Dendritic cell treated with granulocyte-macrophage colony-stimulating factor and Interleukin-4, amounts not matched to agents 40 ng/mL and 50 ng/mL, for 4 days (primary cell): ENCODE measurements at regions not wholly inside any gene's neighbourhood (a gene's known extent, or its start where the extent isn't known, plus 50 kb on each side); places are given as distances from the start of the nearest gene placed in this dataset.

ENCODE experiments used
- H3K27ac Mint-ChIP-seq: one replicate; pipeline ENCODE4 v1.8.0; 2022; ENCODE audit warnings: mild to moderate bottlenecking, mixed read lengths
- H3K27me3 Mint-ChIP-seq: one replicate; pipeline ENCODE4 v1.8.0; 2022; ENCODE audit warnings: mild to moderate bottlenecking, mixed read lengths
- H3K36me3 Mint-ChIP-seq: one replicate; pipeline ENCODE4 v1.8.0; 2022; ENCODE audit warnings: low read depth, mixed read lengths
- H3K4me1 Mint-ChIP-seq: one replicate; pipeline ENCODE4 v1.8.0; 2022; ENCODE audit warnings: low read depth, mixed read lengths
- H3K4me3 Mint-ChIP-seq: one replicate; pipeline ENCODE4 v1.8.0; 2022; ENCODE audit warnings: mild to moderate bottlenecking, moderate library complexity, mixed read lengths
- H3K9me3 Mint-ChIP-seq: one replicate; pipeline ENCODE4 v1.8.0; 2022; ENCODE audit warnings: mixed read lengths
- intact Hi-C: fragments of 100-400 bp; cut with micrococcal nuclease; formaldehyde crosslinking; loops from one replicate; pipeline ENCODE4 v1.15.0; 2022

DNA sequence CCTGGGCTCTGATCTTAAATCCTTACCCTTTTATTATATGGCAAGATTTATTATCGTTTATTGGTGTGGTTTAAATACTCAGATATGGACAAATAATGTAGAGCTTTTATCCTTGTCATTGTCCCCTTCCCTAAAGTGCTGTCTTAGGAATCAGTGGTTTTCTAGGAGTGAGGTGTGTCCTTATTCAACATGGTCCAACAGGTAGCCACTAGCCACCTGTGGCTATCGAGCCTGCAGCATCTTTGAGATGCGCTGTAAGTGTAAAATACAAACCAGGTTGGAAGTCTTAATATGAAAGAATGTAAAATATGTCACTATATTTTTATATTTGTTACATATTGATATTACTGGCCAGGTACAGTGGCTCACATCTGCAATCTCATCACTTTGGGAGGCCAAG, 82.4 kb upstream of the BASP1 start:
- no peak overlapping the region for H3K27ac Mint-ChIP-seq
- H3K36me3 Mint-ChIP-seq = no peaks in the 10 kb centered on the region
- intact Hi-C loops = no loop called here
- no peak overlapping the region for H3K4me3 Mint-ChIP-seq
- no peaks in the 10 kb centered on the region for H3K9me3 Mint-ChIP-seq
- peaks cover 6% of the 10 kb centered on the region for H3K4me1 Mint-ChIP-seq
- peaks cover 13% of the 10 kb centered on the region for H3K27me3 Mint-ChIP-seq

DNA sequence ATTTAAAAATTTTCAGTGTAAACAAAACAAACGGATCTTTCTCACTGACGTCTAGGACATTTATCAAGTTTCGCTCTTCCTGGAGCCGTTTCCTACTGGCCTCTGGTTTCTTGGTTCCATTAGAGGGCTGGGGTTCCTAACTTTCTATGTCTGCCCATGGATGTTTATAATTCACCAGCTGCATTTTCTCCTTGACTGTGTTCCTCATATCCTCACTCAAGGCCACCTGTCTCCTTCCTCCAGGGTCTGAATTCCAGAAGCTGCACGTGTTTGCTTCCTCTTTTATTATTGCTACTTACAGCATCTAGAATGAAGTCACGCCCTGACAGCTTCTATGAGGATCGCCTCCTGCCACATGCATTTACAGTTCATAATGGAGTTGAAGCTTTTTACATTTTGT, 74.1 kb upstream of the BASP1 start:
- intact Hi-C loops = no loop called here
- peaks cover 2% of the 10 kb centered on the region for H3K27me3 Mint-ChIP-seq
- no peaks in the 10 kb centered on the region for H3K36me3 Mint-ChIP-seq
- H3K9me3 Mint-ChIP-seq = no peaks in the 10 kb centered on the region
- H3K27ac Mint-ChIP-seq = no peak overlapping the region
- H3K4me1 Mint-ChIP-seq = no peaks in the 10 kb centered on the region
- no peak overlapping the region for H3K4me3 Mint-ChIP-seq

DNA sequence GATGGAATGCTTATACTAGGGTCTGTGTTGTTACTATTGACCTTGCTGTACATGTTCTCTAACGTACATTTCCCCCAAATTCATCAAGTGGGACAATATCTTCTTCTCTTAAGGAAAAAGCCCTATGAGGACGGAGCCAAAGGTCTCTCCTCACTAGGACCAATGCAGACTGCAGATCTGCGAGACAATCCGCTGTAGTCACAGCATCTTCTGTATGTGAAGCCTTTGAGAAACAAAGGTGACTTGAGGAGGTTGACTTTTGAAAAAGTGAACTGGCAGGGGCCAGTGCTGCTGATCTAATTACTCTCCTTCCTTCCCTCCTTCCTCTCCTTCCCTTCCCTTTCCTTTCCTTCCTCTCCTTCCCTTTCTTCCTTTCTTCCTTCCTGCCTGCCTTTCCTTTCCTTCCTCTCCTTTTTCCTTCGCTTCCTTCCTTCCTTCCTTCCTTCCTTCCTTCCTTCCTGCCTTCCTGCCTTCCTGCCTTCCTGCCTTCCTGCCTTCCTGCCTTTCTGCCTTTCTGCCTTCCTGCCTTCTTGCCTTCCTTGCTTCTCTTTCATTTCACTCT, 71.1 kb upstream of the BASP1 start:
- no peak overlapping the region for H3K4me3 Mint-ChIP-seq
- H3K27me3 Mint-ChIP-seq = peaks cover 2% of the 10 kb centered on the region
- intact Hi-C loops = no loop called here
- no peaks in the 10 kb centered on the region for H3K36me3 Mint-ChIP-seq
- H3K27ac Mint-ChIP-seq = no peak overlapping the region
- H3K9me3 Mint-ChIP-seq = no peaks in the 10 kb centered on the region
- no peaks in the 10 kb centered on the region for H3K4me1 Mint-ChIP-seq

DNA sequence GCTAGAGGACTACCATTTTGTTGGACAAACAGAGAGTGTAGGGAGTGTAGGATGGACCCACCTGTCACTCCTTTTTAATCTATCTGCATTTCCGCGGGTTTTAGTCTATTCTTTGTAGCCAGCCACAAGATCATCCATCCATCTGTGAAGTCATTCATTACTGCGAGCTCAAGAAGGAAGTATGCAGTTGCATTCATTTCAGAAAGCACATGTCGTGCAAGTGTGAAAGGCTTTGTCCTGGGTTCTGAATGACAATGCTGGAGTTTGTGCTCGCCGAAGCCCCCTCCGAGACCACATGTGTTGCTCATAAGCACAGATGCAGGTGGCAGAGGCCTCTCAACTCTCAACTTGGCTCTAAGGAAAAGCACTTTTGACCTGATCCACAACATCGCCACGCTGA, 70.3 kb upstream of the BASP1 start:
- peaks cover 2% of the 10 kb centered on the region for H3K27me3 Mint-ChIP-seq
- intact Hi-C loops = no loop called here
- H3K4me1 Mint-ChIP-seq = no peaks in the 10 kb centered on the region
- H3K36me3 Mint-ChIP-seq = no peaks in the 10 kb centered on the region
- no peak overlapping the region for H3K4me3 Mint-ChIP-seq
- no peak overlapping the region for H3K27ac Mint-ChIP-seq
- H3K9me3 Mint-ChIP-seq = no peaks in the 10 kb centered on the region

DNA sequence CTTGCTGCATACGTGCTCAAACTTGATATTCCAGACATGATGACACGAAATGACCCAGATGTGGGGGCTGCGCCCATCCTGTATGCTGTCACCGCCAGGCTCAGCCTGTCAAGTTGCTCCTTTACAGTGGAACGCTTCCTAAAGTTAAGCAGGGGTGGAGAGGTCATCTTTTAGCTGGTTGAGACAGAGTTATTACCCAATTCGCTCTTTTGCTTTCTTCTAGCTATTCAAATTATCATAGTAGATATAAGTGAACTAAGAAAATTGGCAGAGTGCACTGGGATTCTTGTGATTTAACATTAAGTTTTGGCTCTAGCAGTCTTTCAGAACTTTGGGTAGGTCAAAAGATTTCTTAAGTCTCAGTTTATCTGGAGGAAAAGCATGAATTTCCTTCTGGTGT, 69.8 kb upstream of the BASP1 start:
- peaks cover 2% of the 10 kb centered on the region for H3K27me3 Mint-ChIP-seq
- no peaks in the 10 kb centered on the region for H3K9me3 Mint-ChIP-seq
- H3K4me3 Mint-ChIP-seq = no peak overlapping the region
- H3K36me3 Mint-ChIP-seq = no peaks in the 10 kb centered on the region
- no peak overlapping the region for H3K27ac Mint-ChIP-seq
- no peaks in the 10 kb centered on the region for H3K4me1 Mint-ChIP-seq
- intact Hi-C loops = no loop called here

DNA sequence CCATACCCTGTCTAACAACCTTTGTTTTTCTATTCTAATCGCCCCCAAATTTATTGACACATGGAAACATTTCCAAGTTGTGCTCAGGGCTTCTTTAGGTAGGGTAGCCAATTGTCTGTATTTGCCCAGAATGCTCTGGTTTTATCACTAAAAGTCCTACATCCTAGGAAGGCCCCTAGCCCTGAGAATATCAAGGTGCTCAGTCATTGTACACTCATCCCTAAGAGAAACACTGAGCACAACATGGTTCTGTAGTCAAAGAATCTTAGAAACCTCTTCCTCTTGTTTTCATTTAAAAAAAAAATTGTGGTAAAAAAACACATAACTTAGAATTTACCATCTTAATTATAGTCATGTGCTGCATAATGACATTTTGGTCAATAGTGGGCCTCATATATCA, 69.0 kb upstream of the BASP1 start:
- intact Hi-C loops = no loop called here
- H3K27me3 Mint-ChIP-seq = peaks cover 3% of the 10 kb centered on the region
- H3K27ac Mint-ChIP-seq = no peak overlapping the region
- no peak overlapping the region for H3K4me3 Mint-ChIP-seq
- H3K4me1 Mint-ChIP-seq = no peaks in the 10 kb centered on the region
- no peaks in the 10 kb centered on the region for H3K9me3 Mint-ChIP-seq
- no peaks in the 10 kb centered on the region for H3K36me3 Mint-ChIP-seq

DNA sequence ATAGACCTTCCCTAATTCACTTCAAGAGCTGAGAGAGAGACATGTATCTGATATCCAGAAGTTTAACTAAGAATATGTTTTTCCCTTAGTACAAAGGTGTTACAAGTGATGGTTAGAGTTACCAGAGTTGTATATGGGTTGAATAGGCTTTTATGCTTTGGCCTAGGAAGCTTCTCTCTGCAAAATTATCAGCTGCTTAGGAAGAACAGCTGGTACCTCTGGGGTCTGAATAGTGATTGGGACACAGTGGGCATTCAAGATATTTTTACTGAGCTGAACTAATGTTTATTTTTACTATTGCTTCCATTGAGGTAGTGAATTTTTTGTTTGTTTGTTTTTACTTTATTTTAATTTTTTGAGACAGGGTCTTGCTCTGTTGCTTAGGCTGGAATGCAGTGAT, 67.6 kb upstream of the BASP1 start:
- intact Hi-C loops = no loop called here
- Mint-ChIP-seq H3K4me1 (peaks cover 8% of the 10 kb centered on the region), H3K36me3 (no peaks in the 10 kb centered on the region), H3K9me3 (no peaks in the 10 kb centered on the region), H3K27me3 (peaks cover 5% of the 10 kb centered on the region), H3K27ac (no peak overlapping the region), H3K4me3 (no peak overlapping the region)

DNA sequence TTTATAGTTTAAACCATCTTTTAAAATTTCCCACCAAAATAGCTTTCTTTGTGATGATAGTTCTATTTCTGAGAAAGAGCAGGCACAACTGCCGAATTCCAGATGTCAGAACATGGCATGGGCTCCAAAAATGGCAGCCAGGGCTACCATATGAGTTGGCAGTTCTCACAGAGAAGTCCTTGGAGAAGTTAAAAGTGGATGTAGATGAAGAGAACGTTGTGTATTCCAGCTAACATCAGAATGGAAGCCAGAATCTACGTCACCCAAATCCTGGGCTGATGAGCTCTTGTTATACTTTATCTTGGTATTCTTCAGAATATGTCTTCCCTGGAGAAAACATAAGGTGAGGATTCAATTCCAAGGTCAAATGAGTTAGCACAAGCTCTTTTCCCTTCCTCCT, 66.9 kb upstream of the BASP1 start:
- Mint-ChIP-seq H3K27me3 (peaks cover 5% of the 10 kb centered on the region), H3K4me3 (no peak overlapping the region), H3K9me3 (no peaks in the 10 kb centered on the region), H3K27ac (no peak overlapping the region), H3K36me3 (no peaks in the 10 kb centered on the region), H3K4me1 (peaks cover 12% of the 10 kb centered on the region)
- intact Hi-C loops = no loop called here

DNA sequence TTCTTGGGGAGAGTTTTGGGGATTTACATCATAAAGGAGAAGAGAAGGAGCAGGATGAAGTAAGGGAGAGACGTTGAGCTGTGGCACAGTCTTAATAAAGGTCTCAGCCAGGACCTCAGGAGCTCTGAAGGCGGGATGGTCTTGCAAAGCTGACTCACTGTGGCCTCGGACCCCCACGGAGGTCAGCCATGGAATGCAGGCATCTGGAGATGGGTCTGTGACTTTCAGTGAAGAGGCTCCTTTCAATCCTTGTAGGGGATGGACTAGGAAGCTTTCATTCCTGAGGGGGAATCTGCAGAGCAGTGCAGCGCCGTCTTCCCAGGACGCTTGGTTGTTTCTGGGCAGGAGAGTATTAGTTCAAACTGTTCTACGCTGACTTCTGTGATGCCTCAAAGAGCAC, 65.7 kb upstream of the BASP1 start:
- Mint-ChIP-seq H3K27me3 (peaks cover 3% of the 10 kb centered on the region), H3K4me1 (peaks cover 12% of the 10 kb centered on the region), H3K36me3 (no peaks in the 10 kb centered on the region), H3K27ac (no peak overlapping the region), H3K9me3 (no peaks in the 10 kb centered on the region), H3K4me3 (no peak overlapping the region)
- intact Hi-C loops = no loop called here

DNA sequence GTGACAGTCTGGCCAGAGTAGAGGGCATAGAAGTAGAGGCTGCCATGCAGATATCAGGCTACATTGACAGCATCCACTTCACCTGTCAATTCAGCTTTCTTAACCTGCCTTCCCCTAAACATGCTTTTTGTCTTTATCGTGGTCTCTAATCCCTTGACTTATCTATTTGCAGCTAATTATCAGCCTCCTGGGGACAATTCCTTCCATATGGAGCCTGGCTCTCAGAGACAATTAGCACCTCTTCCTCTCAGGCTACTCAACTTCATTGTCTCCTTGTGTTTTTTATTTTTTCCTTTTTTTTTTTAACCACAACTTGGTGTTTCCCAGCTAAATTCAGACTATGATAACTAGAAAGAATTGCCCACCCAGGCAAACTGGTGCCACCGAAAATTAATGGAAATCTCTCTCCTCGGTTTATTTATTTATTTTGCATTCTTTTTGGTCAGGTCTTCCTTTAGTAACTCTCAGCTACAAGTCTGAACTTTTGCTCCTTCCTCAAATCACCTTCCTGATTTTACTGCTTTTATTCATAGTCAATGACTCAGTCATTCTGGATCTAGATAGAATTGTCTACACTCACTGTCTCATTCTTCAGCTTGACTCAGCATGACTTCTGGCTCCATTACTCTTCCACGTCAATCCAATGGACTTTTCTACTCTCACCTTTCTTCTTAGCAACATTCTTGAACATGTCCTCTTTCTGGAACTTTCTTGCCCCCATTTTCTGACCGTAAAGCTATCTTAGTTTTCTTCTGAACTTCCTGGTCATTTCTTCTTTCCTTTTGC, 63.0 kb upstream of the BASP1 start:
- no peaks in the 10 kb centered on the region for H3K9me3 Mint-ChIP-seq
- intact Hi-C loops = no loop called here
- no peak overlapping the region for H3K4me3 Mint-ChIP-seq
- H3K36me3 Mint-ChIP-seq = no peaks in the 10 kb centered on the region
- peaks cover 6% of the 10 kb centered on the region for H3K27me3 Mint-ChIP-seq
- H3K27ac Mint-ChIP-seq = no peak overlapping the region
- peaks cover 12% of the 10 kb centered on the region for H3K4me1 Mint-ChIP-seq

DNA sequence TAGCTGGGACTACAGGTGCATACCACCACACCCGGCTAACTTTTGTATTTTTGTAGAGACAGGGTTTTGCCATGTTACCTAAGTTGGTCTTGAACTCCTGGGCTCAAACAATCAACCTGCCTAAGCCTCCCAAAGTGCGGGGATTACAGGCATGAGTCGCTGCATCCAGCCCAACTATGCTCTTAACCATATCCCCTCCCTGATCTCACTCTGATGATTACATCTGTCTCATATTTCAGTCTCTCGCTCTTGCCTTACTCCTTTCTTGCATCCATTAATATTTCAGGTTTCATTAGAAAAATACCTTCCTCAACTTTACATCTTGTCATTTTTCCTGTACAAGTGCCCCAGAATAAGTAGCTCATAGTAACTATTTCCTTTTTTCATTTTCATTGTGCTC, 61.0 kb upstream of the BASP1 start:
- no peaks in the 10 kb centered on the region for H3K9me3 Mint-ChIP-seq
- no peak overlapping the region for H3K4me3 Mint-ChIP-seq
- no peak overlapping the region for H3K27ac Mint-ChIP-seq
- no peaks in the 10 kb centered on the region for H3K36me3 Mint-ChIP-seq
- peaks cover 6% of the 10 kb centered on the region for H3K27me3 Mint-ChIP-seq
- H3K4me1 Mint-ChIP-seq = peaks cover 12% of the 10 kb centered on the region
- intact Hi-C loops = no loop called here

DNA sequence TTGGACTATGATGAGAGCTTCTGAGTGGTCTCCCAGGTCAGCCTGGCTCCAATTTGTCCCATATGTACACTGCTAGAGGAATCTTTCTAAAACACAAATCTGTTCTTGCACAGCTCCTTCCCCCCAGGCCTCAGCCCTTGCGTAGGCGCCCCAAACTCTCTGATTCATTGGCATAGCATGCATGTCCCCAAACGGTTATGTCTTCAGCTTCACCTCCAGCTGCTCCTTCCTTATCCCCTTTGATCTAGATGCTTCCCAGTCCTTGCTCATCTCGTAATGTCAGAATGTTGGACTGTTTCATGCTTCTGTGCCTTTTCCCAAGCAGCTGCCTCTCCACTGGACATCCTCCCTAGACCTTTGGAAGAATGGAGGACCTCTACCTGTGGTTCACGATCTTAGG, 60.1 kb upstream of the BASP1 start:
- intact Hi-C loops = no loop called here
- Mint-ChIP-seq H3K27me3 (peaks cover 6% of the 10 kb centered on the region), H3K4me3 (no peak overlapping the region), H3K27ac (no peak overlapping the region), H3K4me1 (peaks cover 12% of the 10 kb centered on the region), H3K9me3 (no peaks in the 10 kb centered on the region), H3K36me3 (no peaks in the 10 kb centered on the region)

DNA sequence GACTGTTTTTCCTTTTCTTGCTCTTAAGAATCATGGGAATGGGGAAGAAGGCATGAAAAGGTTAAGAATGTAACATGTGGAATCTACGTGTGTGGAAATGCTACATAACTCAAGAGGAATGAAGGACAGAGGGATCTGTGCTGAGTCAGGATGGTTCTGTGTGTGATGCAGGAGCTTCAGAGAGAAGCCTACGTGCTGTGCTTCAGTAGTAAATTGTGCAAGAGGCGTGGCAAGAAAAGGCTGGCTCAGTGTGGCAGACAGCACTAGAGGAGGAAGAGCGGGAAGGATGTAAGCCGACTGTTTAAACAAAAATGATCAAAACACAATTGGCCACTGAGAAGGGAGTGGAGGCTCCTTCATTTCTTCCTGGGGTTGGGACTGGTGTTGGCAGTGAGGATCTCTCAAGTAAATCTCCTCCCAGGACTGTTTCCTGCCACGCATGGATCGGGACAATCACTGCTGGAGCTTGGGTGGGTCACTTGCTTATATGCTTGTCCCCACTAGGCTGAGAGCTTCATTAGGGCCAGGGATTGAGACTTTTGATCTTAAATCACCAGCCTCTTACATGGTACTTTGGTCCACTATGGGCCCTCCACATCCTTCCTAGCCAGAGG, 59.4 kb upstream of the BASP1 start:
- Mint-ChIP-seq H3K27ac (no peak overlapping the region), H3K9me3 (no peaks in the 10 kb centered on the region), H3K4me3 (no peak overlapping the region), H3K36me3 (no peaks in the 10 kb centered on the region), H3K27me3 (peaks cover 6% of the 10 kb centered on the region), H3K4me1 (peaks cover 12% of the 10 kb centered on the region)
- intact Hi-C loops = no loop called here

DNA sequence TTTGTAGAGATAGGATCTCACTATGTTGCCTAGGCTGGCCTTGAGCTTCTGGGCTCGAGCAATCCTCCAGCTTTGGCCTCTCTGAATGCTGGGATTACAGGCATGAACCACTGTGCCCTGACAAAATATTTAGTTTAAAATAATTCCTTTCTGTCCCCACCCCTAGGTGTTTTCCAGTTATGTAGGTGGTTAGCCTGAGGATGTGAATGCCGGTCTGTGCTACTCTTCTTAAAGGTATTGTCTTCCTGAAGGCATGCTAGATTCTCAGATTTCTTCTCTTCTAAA, 56.7 kb upstream of the BASP1 start:
- Mint-ChIP-seq H3K9me3 (no peaks in the 10 kb centered on the region), H3K27ac (no peak overlapping the region), H3K36me3 (no peaks in the 10 kb centered on the region), H3K4me3 (no peak overlapping the region), H3K4me1 (no peaks in the 10 kb centered on the region), H3K27me3 (peaks cover 6% of the 10 kb centered on the region)
- intact Hi-C loops = no loop called here

DNA sequence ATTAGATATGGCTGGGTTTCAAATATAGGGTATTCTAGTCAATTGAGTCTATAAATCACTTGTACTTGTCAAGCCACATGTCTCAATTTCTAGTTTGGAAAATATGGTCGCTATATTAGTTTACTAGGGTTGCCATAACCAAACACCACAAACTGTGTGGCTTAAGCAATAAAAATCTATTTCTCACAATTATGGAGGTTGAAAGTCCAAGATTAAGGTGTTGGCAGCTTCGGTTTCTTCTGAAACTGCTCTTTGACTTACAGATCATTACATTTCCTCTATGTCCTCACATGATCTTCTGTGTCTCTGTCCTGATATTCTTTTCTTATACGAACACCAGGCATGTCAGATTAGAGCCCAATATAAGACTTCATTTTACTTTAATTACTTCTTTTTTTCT, 55.8 kb upstream of the BASP1 start:
- no peak overlapping the region for H3K27ac Mint-ChIP-seq
- no peak overlapping the region for H3K4me3 Mint-ChIP-seq
- H3K27me3 Mint-ChIP-seq = peaks cover 6% of the 10 kb centered on the region
- no peaks in the 10 kb centered on the region for H3K36me3 Mint-ChIP-seq
- intact Hi-C loops = no loop called here
- no peaks in the 10 kb centered on the region for H3K9me3 Mint-ChIP-seq
- H3K4me1 Mint-ChIP-seq = no peaks in the 10 kb centered on the region
